Esophagus (tissue), 2 donors: ENCODE measurements at regions not wholly inside any gene's neighbourhood (a gene's known extent, or its start where the extent isn't known, plus 50 kb on each side); places are given as distances from the start of the nearest gene placed in this dataset.
"Not testable (repeated sequence)": the region's sequence is repeated elsewhere in the genome, so short reads cannot be mapped to it uniquely, and the experiment has no call there.

ENCODE experiments used
- H3K27ac ChIP-seq, 2 donors: one replicate each; pipeline ENCODE4 v1.5.1; 2013; ENCODE audit warnings: low read depth in 2 of 2, mild to moderate bottlenecking in 2 of 2, inconsistent platforms in 1 of 2, low read length in 1 of 2, moderate library complexity in 1 of 2
- H3K27me3 ChIP-seq, 2 donors: one replicate each; pipeline ENCODE4 v1.6.1; 2013; ENCODE audit warnings: low read length in 2 of 2, control low read depth in 1 of 2, mild to moderate bottlenecking in 1 of 2; ENCODE audit not compliant: insufficient read depth in 2 of 2, control insufficient read depth in 1 of 2
- H3K36me3 ChIP-seq, 2 donors: one replicate each; pipeline ENCODE4 v1.6.1; 2013; ENCODE audit warnings: low read length in 1 of 2; ENCODE audit not compliant: control insufficient read depth in 2 of 2, insufficient read depth in 2 of 2
- H3K4me1 ChIP-seq, 2 donors: one replicate each; pipeline ENCODE4 v1.6.1; 2013; ENCODE audit warnings: low read length in 1 of 2; ENCODE audit not compliant: control insufficient read depth in 2 of 2, insufficient read depth in 2 of 2
- H3K4me3 ChIP-seq, 2 donors: one replicate each; pipeline ENCODE4 v1.5.1; 2013; ENCODE audit warnings: low read length in 2 of 2, mild to moderate bottlenecking in 2 of 2, low read depth in 1 of 2, moderate library complexity in 1 of 2
- H3K9me3 ChIP-seq, 2 donors: one replicate each; pipeline ENCODE4 v1.6.1; 2013; ENCODE audit warnings: mild to moderate bottlenecking in 2 of 2, low read depth in 1 of 2, low read length in 1 of 2, moderate library complexity in 1 of 2; ENCODE audit not compliant: control insufficient read depth in 2 of 2, insufficient read depth in 1 of 2
- WGBS, 2 donors: extraction: QIAGEN DNeasy Blood & Tissue Kit; methylation state at CpG; one replicate each; pipeline ENCODE4 v1.1.7; 2013; 5-methylcytosine and 5-hydroxymethylcytosine counted together
- donor health status: healthy with polysubstance abuse.
- donor health status: Bipolar disorder and iron deficiency.

DNA sequence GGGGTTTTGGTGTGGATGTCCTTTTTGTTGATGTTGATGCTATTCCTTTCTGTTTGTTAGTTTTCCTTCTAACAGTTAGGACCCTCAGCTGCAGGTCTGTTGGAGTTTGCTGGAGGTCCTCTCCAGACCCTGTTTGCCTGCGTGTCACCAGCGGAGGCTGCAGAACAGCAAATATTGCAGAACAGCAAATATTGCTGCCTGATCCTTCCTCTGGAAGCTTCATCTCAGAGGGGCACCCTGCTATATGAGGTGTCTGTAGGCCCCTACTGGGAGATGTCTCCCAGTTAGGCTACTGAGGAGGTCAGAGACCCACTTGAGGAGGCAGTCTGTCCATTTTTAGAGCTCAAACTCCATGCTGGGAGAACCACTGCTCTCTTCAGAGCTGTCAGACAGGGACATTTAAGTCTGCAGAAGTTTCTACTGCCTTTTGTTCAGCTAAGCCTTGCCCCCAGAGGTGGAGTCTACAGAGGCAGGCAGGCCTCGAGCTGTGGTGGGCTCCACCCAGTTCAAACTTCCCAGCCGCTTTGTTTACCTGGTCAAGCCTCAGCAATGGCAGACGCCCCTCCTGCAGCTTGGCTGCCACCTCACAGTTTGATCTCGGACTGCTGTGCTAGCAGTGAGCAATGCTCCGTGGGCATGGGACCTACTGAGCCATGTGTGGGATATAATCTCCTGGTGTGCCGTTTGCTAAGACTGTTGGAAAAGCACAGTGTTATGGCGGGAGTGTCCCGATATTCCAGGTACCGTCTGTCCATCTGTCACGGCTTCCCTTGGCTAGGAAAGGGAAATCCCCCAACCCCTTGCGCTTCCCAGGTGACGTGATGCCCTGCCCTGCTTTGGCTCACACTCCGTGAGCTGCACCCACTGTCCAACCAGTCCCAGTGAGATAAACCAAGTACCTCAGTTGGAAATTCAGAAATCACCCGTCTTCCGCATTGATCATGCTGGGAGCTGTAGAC, 56.4 kb upstream of the CRYM start:
- not testable (repeated sequence) for H3K36me3 ChIP-seq, H3K4me1 ChIP-seq, H3K9me3 ChIP-seq, H3K27ac ChIP-seq, H3K4me3 ChIP-seq, H3K27me3 ChIP-seq
- 87 to 91% methylated on average over 17 of the region's 17 CpGs for WGBS, 2 donors

DNA sequence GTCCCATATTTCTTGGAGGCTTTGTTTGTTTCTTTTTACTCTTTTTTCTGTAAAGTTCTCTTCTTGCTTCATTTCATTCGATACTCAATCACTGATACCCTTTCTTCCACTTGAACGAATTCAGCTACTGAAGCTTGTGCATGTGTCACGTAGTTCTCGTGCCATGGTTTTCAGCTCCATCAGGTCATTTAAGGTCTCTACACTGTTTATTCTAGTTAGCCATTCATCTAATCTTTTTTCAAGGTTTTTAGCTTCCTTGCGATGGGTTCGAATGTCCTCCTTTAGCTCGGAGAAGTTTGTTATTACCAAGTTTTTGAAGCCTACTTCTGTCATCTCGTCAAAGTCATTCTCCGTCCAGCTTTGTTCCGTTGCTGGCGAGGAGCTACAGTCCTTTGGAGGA, 55.6 kb upstream of the CRYM start:
- H3K4me3 ChIP-seq, H3K27ac ChIP-seq, H3K27me3 ChIP-seq, H3K36me3 ChIP-seq, H3K9me3 ChIP-seq, H3K4me1 ChIP-seq: not testable (repeated sequence)
- 95 to 96% methylated on average over 11 of the region's 11 CpGs for WGBS, 2 donors
